Superior temporal gyrus (tissue), 1 donor: ENCODE measurements at regions not wholly inside any gene's neighbourhood (a gene's known extent, or its start where the extent isn't known, plus 50 kb on each side); places are given as distances from the start of the nearest gene placed in this dataset.
"Not testable (repeated sequence)": the region's sequence is repeated elsewhere in the genome, so short reads cannot be mapped to it uniquely, and the experiment has no call there.

Source experiments
- DNase-seq: peaks from one replicate; pipeline ENCODE4 v3.0.0-alpha.2; 2016; ENCODE audit errors: extremely low spot score

DNA sequence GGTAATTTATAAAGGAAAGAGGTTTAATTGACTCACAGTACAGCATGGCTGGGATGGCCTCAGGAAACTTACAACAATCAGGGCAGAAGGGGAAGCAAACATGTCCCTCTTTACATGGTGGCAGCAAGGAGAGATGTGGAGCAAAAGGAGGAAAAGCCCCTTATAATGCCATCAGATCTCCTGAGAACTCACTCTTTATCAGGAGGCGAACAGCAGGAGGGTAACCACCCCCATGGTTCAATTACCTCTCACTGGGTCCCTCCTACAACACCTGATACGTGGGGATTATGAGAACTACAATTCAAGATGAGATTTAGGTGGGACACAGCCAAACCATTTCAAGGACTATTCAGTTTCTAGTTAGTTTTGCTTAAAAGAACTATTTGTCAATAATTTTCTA is 453.3 kb downstream of the C12orf50 start:
- no peak for DNase-seq

DNA sequence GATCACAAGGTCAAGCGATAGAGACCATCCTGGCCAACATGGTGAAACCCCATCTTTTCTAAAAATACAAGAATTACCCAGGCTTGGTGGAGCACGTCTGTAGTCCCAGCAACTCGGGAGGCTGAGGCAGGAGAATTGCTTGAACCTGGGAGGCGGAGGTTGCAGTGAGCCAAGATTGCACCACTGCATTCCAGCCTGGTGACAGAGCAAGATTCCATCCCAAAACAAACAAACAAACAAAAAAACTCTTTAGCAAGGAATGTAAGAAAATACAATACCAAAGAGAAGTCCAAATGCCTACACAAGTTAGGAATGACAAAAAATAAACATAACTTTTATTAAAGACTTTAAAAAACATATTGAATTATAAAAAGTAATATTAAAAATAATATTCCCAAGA is 462.3 kb downstream of the C12orf50 start:
- DNase-seq: not testable (repeated sequence)

DNA sequence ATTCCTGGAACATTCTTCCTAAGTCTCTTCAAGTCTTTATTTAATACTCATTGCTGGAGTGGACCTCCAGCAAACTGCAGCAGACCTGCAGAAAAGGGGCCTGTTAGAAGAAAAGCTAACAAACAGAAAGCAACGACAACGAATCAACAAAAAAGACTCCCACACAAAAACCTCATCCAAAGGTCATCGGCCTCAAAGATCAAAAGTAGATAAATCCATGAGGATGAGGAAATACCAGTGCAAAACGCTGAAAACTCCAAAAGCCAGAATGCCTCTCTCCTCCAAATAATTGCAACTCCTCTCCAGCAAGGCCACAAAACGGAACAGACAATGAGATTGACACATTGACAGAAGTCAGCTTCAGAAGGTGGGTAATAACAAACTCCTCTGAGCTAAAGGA is 472.2 kb downstream of the C12orf50 start:
- no peak for DNase-seq

DNA sequence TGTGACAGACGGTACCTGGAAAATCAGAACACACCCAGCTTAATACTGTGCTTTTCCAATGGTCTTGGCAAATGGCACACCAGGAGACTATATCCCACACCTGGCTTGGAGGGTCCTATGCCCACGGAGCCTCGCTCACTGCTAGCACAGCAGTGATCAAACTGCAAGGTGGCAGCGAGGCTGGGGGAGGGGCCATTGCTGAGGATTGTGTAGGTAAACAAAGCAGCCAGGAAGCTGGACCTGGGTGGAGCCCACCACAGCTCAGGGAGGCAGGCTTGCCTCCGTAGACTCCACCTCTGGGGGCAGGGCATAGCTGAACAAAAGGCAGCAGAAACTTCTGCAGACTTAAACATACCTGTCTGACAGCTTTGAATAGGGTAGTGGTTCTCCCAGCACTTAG is 498.0 kb downstream of the C12orf50 start:
- DNase-seq: not testable (repeated sequence)

DNA sequence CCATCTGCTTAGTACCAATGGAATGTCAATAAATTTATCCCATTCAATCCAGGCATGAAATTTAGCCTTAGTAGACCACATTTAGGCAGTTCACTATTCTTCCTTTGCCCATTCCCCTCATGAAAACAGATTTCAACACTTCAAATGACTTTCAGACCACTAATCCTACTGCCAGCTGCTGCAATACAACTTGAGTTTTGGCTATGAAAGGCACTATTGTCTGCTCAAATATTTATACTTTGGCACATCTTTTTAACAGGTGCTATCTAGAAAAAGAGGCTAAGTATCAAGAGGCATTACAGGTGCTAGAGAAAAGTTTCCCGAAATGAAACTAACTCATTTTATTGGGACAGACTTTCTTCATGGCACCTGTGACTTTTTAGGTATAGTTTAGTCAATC is 499.8 kb downstream of the C12orf50 start:
- DNase-seq: no peak

DNA sequence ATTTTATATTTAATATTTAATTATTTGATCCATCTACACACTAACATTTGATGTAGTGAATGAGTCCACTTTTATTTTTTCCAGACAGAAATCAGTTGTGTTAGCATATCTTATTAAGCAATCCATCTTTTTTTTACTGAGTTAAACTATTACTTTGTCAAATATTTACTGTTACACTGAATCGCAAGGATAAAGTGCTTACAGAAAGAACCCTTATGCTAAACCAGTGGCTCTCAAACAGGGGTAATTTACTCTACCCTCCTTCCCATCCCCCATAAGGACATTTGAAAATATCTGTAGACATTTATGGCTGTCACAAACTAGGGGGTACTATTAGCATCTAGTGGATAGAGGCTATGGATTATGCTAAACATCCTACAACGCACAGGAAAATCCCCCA is 508.2 kb downstream of the C12orf50 start:
- no peak for DNase-seq

DNA sequence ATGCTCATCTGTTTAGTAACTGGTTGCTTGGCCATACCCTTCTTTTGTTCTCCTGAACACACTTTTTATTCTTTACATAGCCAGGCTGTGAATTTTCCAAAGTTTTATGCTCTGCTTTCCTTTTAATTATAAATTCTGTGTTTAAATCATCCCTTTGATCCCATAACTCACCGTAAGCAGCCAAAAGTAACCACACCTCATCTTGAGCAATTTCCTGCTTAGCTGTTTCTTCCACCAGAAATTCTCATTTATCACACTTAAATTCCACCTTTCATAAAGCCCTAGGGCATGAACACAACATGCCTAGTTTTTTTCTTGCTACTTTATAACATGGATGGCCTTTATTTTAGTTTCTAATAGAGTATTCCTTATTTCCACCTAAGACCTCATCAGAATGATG is 510.7 kb downstream of the C12orf50 start:
- no peak for DNase-seq

DNA sequence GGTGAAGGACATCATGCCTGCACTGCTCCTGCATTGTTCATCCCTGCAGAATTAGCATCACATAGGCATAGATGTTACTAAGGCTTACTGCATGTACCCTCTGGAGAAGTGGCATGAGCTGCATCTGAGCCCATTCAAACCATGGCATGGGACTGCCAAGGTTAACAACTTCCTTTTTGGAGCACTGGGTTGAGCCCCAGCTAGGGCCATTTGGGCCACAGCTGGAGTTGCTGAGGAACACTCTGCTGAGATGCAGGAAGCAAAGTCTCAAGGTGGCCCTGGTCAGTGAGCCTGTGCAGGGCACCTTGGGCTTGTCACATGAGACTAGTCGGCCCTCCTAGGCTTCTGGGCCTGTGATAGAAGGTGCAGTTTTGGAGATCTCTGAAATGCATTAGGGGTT is 511.2 kb downstream of the C12orf50 start:
- no peak for DNase-seq

DNA sequence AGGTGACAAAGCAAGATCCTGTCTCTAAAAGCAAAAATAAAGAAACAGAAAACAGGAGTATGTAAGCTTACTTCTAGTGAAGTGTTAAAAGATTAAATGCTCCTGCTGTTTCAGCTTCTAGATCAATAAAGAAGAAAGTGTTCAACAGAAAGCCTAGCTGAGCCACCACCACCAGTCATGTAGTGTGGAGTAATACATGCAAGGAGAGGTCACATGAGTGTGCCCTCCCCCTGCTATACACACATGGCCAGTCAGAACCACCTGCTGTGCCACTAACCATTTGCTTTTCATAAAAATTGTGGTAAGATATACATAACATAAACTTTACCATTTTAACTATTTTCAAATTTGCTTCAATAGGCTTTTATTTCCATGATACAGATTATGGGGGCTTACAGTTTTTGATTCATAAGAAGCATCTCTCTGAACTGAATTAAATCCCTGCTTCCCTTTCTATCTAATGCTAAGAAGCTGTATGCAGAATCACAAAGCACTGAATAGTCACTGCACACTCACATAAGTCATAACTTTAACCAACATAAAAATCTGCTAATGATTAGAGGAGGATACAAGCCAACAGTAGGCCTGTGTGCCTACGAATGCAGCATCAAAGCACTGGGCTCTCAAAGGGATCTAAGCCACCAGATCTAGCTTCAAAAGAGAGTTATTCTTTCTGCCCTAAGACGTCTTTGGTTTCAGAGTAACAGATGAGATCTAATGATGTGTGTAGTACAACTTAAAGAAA is 515.5 kb downstream of the C12orf50 start:
- no peak for DNase-seq

DNA sequence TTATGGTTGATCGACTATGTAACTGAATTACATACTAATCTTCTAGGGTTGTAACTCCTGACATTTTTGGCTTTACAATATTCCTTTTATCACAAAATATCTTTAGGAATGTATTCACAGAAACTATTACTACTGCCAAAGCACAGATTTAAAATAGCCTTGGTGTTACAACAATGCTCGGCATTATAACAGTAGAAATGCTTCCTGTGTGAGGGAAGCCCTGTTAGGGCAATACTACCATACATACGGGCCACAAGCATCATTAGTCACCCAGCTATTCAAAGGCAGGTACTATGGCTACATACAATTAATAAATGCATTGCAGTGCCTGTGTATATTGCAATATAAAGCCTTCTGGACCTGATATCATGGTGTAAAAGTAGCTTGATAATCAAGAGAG is 517.8 kb downstream of the C12orf50 start:
- DNase-seq: no peak

DNA sequence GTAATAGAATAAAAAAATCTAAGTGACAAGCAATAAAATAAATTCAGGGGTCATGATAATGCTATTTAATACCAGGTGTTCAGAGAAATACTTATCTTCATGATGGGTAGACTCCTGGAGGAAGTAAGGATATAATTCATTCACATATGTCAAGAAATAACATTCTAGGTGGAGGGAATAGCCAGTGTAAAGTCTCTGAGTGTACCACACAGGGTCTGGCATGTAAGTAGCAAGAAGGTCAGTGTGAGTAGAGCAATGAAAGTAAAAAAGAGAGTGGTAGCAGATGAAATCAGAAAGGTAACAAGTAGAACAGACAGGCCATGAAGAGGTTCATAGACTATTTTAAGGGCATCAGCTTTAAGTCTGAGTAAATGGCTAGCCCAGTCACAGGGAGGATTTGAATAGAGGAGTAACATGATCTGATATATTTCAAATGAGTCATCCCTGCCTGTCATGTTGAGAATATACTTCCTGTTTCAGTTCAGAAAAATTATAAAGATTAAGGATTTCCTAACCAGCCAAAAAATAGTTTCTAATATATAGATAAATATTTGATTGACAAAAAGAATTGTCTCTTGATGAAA is 519.9 kb downstream of the C12orf50 start:
- DNase-seq: no peak

DNA sequence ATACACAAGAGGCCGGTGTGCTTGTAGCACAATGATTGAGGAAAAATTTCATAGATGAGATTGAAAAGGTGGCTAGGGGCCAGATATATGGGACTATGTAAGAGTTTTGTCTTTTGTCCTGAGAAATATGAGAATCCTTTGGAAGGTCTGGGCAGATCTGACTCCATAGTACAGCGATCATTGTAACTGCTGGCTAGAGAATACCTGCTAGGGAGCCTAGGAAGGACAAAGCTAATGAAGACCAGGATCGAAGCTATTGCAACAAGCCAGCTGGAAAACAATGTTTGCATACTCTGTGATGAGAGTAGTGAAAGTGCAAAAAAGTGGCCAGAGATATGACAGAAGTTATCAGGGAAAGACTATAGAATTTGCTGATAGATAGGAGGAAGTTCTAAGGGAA is 537.6 kb downstream of the C12orf50 start:
- no peak for DNase-seq

DNA sequence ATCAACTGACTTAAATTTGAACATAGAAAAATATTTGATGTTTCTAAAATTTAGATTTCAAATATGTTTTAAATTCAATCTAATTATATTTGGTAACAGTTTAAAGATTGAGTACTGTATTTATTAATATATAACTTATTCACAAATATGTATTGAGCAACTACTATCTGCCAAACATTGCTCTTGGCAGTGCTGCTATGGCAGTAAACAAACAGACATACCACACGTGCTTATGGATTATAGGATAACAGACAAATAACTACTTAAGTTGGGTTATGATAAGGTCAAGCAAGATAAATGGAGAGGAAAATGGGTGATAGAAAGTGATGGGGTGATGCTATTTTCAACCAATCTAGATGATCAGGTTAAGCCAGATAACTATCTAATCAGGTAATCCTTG is 538.1 kb downstream of the C12orf50 start:
- no peak for DNase-seq

DNA sequence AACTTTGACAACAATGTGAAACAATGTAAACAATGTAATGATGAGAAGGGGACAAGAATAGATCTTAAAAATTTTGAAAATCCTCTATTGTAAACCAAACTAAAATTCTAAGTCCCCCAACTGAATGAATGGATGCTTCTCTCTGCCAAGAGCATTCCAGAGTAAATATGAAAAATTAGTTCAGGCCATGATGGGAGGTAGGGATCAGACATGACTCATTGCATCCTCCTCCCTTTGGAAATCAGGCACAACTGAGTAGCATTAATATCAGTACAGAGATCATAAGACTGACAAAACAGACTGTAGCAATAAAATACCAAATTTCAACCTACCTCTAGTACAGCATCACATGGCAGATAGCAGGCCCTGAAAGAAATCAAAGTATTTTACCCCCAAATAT is 559.9 kb downstream of the C12orf50 start:
- DNase-seq: no peak

DNA sequence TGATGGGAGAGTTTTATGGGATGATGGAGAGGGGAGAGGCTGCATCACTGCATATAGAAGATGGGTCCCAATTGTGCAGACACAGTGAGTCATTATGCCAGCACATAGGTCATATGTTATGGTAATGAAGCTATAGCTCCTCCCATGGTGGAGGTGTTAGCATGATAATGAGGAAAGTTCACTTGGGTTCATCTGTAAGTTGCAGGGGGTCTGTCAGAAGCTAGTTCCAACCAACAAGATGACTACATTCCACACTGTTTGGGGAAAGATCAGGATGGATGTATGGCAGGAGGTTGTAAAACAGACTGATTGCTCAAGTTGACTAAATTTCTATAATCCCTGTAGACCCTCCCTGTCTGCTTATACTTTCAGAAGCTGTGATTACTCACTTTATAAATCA is 561.3 kb downstream of the C12orf50 start:
- DNase-seq: no peak

DNA sequence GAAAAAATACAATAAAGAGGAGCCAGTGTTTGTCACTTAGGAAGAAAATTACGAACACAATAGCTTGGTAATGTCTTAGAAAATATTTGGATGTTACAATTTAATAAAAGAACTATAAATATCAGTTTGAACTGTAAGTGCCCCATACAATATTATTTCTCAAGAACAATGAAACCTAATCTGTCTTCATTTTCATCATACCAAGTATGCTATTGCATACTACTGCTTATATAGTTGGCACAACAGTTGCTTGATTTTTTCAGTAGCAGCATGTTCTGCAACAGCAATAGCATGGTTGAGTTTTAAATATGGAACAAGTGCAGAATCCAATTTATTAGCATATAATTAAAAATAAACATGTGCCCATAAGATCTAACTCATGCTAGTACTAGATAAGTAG is 564.6 kb downstream of the C12orf50 start:
- no peak for DNase-seq

DNA sequence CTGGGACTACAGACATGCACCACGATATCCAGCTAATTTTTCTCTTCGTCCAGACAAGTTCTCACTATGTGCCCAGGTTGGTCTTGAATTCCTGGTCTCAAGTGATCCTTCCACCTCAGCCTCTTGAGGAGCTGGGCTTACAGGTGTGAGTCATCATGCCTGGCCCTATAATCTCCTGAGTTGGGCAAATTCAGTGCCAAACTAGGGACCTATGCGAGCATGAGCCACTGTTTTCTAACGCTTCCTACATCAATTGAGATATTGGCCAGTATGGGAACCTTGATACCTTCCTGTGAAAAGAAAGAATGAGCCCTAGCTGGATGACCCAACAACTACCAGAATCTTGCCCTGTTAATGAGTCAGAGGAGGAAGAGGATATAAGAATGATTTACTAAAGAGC is 585.2 kb downstream of the C12orf50 start:
- no peak for DNase-seq

DNA sequence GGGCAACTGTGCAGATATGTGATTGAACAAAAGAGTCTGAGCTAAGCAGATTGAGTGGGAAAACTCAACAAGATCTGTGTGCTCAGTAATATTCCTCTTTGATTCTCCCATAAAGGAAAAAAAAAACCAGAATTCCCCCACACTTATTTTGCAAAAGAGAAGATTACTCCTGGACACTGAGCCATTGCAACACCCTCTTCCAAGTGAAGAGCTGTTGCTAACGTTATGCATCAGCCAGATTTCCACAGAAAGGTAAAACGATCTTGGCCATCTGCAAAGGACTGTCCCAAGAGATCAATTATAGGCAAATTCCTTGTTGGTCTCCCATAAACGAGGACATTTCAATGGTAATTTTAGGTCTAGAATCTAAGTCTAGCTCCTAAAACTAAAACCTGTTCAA is 587.7 kb downstream of the C12orf50 start:
- no peak for DNase-seq

DNA sequence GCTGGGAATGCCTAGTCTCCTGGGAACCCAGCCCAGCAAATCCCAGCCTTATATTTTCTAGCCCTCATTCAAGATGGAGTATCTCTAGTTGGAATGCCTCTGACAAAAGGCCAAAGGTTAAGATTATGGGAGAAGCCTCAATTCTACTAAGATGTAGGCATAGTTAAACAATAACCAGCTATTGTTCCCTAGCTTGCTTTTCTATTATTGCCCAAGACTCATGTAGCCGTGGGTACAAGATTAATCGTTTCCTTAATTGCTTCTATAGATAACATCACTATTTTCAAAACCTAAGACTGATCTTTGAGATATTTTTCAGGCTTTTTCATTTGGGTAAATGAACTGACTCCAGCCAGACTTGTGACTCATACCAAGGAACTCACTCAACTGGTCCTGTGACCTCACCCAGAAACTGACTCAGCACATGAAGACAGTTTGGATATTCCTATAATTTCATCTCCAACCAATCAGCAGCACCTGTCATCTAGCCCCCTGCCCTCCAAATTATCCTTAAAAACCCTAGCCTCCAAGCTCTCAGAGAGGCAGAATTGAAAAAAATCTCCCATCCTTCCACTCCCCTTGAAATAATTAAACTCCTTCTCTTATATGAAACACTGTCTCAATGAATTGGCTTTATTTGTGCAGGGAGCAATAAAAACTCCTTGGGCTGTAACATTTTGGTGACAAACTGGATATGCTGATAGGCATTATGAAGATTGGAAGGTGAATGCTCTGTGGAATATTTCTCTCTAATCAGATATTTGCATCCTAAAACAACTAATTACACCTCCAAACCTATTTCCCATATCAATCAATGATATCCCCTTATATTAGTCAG is 589.0 kb downstream of the C12orf50 start:
- DNase-seq: no peak

DNA sequence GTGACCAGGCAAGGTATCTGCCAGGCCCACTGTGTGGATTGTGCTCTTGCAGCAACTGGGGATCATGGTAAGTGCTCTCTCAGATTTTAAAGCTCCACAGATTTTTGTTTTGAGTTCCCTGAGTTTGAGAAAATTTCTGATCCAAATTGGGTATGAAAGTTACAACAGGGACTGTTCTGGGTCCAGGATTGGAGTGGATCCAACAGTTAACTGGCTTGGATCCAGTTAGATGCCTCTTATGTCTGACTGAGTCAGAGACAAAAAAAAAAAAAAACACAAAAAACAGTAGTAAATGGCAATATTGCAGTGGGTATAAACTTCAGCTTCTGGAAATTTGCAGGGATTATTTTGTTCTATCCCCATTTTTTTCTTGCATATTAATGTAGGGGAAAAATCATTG is 598.8 kb downstream of the C12orf50 start:
- no peak for DNase-seq

DNA sequence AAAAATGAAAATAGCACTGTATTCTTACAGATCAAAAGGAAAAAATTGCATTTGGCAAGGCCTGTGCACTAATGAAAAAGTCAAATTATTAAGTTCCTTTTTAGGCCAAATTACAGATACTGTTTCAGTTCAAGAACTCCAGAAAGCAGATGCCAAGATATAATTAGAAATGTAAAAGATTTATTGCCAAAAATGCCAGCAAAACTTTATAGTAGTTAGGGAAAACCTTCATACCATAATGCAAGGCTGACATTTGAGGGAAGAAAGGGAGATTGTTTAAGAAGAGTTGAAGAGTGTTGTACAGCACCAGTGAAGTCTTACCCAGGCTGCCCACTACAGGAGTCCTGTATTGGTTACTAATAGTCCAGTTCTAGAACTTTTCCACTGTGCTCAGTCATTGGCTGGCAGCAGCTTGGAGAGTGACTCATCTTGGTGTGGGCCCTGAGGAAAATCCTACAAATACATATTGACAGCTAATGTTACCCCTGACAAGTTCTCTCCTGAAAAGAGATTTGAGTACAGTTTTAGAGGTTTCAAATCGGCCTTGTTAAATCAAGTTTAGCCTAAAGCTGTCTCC is 600.4 kb downstream of the C12orf50 start:
- DNase-seq: no peak

DNA sequence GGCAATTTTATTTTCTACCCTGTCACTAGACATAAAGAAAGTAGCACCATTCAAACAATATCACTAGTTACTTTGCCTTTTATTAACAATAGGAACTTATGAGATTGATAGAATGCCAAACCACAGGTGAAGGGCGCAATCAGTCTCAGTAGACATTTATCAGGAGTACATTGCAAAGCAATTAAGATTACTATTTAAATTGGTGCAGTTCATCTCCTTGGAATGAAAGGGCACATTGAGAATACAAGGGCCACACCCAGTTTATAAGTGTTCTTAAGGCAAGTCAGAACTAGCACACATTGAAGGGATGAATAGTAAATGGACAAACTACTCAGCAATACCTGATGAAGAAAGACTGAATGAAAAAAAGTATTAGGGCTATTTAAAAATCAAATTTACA is 601.4 kb downstream of the C12orf50 start:
- no peak for DNase-seq
